Neutrophil (primary cell): ENCODE measurements at regions not wholly inside any gene's neighbourhood (a gene's known extent, or its start where the extent isn't known, plus 50 kb on each side); places are given as distances from the start of the nearest gene placed in this dataset.

Experiments used
- H3K27ac ChIP-seq: fragments of 200-600 bp; sonication (generic); 2 replicates; pipeline ENCODE4 v1.5.1; 2016; ENCODE audit warnings: mild to moderate bottlenecking, moderate library complexity
- H3K27me3 ChIP-seq: fragments of 200-600 bp; sonication (generic); 2 replicates; pipeline ENCODE4 v1.6.0; 2016; ENCODE audit warnings: mild to moderate bottlenecking
- H3K36me3 ChIP-seq: fragments of 200-600 bp; sonication (generic); 2 replicates; pipeline ENCODE4 v1.5.1; 2017
- H3K4me1 ChIP-seq, 2 experiments: fragments of 200-600 bp in 1 of 2; sonication (generic) in 1 of 2; 1 replicate in 1 of 2; 2 replicates in 1 of 2; pipeline versions ENCODE4 v1.5.1 to v1.6.1; 2013 to 2016; ENCODE audit warnings: low read depth in 1 of 2, low read length in 1 of 2, mild to moderate bottlenecking in 1 of 2, moderate library complexity in 1 of 2; ENCODE audit not compliant: control insufficient read depth in 1 of 2, insufficient read depth in 1 of 2
- H3K4me3 ChIP-seq, 2 experiments: fragments of 200-600 bp in 1 of 2; sonication (generic) in 1 of 2; 1 replicate in 1 of 2; 2 replicates in 1 of 2; pipeline ENCODE4 v1.5.1; 2013 to 2016; ENCODE audit warnings: low read depth in 1 of 2, low read length in 1 of 2, mild to moderate bottlenecking in 1 of 2, moderate library complexity in 1 of 2
- H3K9me3 ChIP-seq: fragments of 200-600 bp; sonication (generic); 2 replicates; pipeline ENCODE4 v1.5.1; 2016
- TF ChIP-seq, protein P1 (sequence below): fragments of 200-600 bp; sonication (generic); IDR thresholded peaks from 2 replicates; pipeline ENCODE4 v1.5.1; 2016; ENCODE audit warnings: antibody characterized with exemption

DNA sequence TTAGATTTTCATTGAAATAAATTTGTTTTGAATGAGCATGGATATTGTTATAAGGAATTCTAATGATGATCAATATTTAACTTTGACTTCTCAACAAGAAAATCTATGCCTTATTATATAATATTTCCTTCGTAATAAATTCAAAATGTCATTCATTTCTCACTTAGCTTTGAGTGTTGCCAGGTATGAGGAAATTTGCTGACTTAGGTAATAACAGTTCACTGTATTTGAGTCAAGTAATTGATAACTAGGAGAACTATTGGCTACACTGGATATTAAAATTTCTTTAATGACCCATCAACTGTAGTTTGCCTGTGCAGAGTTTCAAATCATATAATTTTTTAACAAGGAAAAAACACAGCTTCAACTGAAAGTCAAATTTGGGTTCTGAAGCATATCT, 746.6 kb downstream of the SLITRK5 start:
- H3K27ac ChIP-seq: no peak overlapping the region
- H3K36me3 ChIP-seq: no peaks in the 10 kb centered on the region
- TF ChIP-seq, protein P1, sequence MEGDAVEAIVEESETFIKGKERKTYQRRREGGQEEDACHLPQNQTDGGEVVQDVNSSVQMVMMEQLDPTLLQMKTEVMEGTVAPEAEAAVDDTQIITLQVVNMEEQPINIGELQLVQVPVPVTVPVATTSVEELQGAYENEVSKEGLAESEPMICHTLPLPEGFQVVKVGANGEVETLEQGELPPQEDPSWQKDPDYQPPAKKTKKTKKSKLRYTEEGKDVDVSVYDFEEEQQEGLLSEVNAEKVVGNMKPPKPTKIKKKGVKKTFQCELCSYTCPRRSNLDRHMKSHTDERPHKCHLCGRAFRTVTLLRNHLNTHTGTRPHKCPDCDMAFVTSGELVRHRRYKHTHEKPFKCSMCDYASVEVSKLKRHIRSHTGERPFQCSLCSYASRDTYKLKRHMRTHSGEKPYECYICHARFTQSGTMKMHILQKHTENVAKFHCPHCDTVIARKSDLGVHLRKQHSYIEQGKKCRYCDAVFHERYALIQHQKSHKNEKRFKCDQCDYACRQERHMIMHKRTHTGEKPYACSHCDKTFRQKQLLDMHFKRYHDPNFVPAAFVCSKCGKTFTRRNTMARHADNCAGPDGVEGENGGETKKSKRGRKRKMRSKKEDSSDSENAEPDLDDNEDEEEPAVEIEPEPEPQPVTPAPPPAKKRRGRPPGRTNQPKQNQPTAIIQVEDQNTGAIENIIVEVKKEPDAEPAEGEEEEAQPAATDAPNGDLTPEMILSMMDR: no peak
- no peaks in the 10 kb centered on the region for H3K27me3 ChIP-seq
- no peaks in the 10 kb centered on the region for H3K9me3 ChIP-seq
- no peak overlapping the region for H3K4me3 ChIP-seq
- H3K4me1 ChIP-seq: no peaks in the 10 kb centered on the region

DNA sequence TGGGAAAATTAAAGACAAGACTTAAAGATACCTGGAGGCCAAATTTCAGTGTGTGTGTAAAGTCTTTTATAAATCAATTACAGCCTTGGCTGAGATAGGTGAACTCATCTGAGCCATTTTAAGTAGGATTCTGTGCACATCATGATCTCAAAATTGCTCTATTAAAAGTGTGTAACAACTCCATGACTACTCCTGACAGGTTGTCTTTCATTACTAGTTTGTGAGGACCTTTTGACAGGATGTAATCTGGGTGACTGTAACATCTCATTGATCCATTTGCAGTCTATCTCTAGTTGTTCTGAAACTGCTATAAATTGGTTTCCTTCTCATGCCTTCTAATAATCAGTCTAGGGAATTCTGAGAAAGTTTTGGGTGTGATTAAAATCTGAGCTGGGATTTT, 753.3 kb downstream of the SLITRK5 start:
- no peaks in the 10 kb centered on the region for H3K27me3 ChIP-seq
- TF ChIP-seq, protein P1: no peak
- H3K36me3 ChIP-seq: no peaks in the 10 kb centered on the region
- H3K4me3 ChIP-seq: no peak overlapping the region
- H3K4me1 ChIP-seq: no peaks in the 10 kb centered on the region
- no peaks in the 10 kb centered on the region for H3K9me3 ChIP-seq
- no peak overlapping the region for H3K27ac ChIP-seq

DNA sequence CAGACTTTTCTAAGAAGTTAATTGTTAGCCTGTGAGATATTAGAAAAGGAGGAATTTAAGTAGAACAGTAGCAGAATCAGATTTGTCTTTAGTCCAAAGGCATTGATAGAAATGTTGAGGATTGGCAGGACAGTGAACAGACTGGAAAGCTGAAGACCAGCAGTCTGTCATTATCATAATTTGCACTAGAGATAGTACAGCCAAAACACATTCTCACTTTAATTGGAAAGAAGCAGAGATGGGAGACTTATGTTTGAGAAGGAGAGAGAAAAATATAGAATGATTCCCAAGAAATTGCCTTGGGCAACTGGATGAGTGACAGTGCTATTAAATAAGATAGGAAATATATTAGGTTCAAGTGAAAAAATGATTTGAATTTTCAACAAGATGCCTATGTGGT, 755.5 kb downstream of the SLITRK5 start:
- H3K4me1 ChIP-seq: no peaks in the 10 kb centered on the region
- no peak overlapping the region for H3K4me3 ChIP-seq
- no peaks in the 10 kb centered on the region for H3K36me3 ChIP-seq
- no peaks in the 10 kb centered on the region for H3K9me3 ChIP-seq
- no peaks in the 10 kb centered on the region for H3K27me3 ChIP-seq
- no peak overlapping the region for H3K27ac ChIP-seq
- TF ChIP-seq, protein P1: no peak

DNA sequence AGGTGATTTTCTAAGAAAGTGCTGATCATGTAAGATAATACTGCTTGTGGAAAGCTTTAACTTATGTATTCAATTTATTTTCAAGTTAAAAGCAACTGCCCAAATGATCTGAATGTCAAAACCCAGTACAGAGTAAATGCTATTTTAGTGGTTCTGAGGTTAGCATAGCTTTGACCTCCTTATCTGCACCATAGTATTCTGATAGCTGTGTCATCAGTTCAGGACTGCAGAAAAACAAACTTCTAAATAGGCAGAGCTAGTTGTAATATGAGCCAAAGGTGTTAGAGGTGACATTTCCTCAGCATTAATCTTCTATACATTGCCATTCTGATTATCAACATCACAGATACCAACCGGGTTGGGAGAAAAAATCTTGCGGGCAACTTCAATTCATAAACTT, 758.7 kb downstream of the SLITRK5 start:
- Histone ChIP-seq H3K9me3 (no peaks in the 10 kb centered on the region), H3K4me3 (no peak overlapping the region), H3K27ac (no peak overlapping the region), H3K36me3 (no peaks in the 10 kb centered on the region), H3K4me1 (no peaks in the 10 kb centered on the region), H3K27me3 (no peaks in the 10 kb centered on the region)
- TF ChIP-seq, protein P1: no peak

DNA sequence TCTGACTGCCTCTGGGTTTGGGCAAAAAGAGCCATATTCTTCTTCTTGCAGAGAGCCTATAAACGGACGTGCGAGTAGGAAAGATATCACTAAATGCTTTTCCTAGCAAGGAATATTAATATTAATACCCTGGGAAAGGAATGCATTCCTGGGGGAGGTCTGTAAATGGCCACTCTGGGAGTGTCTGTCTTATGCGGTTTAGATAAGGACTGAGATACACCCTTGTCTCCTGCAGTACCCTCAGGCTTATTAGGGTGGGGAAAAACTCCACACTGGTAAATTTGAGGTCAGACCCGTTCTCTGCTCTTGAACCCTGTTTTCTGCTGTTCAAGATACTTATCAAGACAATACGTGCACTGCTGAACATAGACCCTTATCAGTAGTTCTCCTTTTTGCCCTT, 763.8 kb downstream of the SLITRK5 start:
- Histone ChIP-seq H3K4me1 (no peaks in the 10 kb centered on the region), H3K36me3 (no peaks in the 10 kb centered on the region), H3K27ac (no peak overlapping the region), H3K4me3 (no peak overlapping the region), H3K27me3 (no peaks in the 10 kb centered on the region), H3K9me3 (no peaks in the 10 kb centered on the region)
- TF ChIP-seq, protein P1: no peak

DNA sequence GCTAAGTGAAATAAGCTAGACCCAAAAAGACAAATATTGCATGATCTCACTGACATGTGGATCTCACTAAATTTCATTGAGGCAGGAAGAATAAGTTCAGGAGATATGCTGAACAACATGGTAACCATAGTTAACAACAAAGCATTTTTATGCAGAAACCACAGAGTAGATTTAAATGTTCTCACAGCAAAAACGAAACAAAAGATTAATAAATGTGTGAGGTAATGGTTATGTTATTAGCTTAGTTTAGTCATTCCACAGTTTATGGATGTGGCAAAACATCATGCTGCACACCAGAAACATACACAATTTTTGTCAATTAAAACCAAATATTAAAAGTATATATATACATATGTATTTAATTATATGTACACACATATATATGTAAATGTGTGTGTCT, 765.8 kb downstream of the SLITRK5 start:
- no peaks in the 10 kb centered on the region for H3K9me3 ChIP-seq
- no peak overlapping the region for H3K27ac ChIP-seq
- TF ChIP-seq, protein P1: no peak
- no peaks in the 10 kb centered on the region for H3K27me3 ChIP-seq
- H3K4me1 ChIP-seq: no peaks in the 10 kb centered on the region
- no peaks in the 10 kb centered on the region for H3K36me3 ChIP-seq
- no peak overlapping the region for H3K4me3 ChIP-seq
